GM21619 (cell line): ENCODE measurements at regions not wholly inside any gene's neighbourhood (a gene's known extent, or its start where the extent isn't known, plus 50 kb on each side); places are given as distances from the start of the nearest gene placed in this dataset.
"Not testable (repeated sequence)": the region's sequence is repeated elsewhere in the genome, so short reads cannot be mapped to it uniquely, and the experiment has no call there.

Experiments
- ATAC-seq: cut with Tn5 transposase; IDR thresholded peaks from one replicate; pipeline ENCODE4 v1.9.1; 2021; ENCODE audit not compliant: unreplicated experiment

DNA sequence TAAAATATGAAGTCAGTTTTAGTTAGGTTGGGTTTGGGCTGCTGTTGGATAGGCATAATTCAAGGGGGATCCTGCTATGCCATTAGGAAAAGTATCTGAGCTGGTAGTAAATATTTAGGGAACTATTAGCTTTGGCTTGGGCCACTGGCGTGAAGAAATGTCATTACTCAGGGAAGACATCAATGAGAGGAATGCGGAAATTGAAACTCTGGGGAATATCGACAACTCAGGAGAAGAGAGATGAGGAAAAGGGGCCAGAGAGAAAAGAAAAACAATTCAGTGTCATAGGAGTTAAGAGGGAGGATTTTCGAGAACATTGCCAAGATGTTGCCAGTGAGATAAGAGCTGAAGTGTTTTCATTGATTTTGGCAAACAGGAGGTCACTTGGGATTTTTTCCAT lies 149.7 kb upstream of the PARD3B start:
- no peak for ATAC-seq

DNA sequence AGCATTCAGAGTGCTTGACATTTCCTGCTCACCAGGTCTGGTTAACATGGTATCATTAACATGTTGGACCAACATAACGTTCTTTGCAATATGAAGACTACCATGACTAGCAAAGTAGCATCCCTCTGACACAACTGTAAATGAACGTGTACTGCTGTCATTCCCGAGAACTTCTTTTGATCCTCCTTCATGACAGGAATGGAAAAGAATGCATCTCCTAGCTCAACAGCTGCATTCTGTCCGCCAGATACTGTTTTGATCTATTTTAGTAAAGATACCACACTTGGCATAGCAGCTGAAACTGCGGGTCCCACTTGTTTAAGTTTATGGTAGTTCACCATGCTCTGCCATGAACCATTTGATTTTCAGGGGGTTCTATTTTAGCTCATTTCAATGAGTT lies 144.2 kb upstream of the PARD3B start:
- no peak for ATAC-seq

DNA sequence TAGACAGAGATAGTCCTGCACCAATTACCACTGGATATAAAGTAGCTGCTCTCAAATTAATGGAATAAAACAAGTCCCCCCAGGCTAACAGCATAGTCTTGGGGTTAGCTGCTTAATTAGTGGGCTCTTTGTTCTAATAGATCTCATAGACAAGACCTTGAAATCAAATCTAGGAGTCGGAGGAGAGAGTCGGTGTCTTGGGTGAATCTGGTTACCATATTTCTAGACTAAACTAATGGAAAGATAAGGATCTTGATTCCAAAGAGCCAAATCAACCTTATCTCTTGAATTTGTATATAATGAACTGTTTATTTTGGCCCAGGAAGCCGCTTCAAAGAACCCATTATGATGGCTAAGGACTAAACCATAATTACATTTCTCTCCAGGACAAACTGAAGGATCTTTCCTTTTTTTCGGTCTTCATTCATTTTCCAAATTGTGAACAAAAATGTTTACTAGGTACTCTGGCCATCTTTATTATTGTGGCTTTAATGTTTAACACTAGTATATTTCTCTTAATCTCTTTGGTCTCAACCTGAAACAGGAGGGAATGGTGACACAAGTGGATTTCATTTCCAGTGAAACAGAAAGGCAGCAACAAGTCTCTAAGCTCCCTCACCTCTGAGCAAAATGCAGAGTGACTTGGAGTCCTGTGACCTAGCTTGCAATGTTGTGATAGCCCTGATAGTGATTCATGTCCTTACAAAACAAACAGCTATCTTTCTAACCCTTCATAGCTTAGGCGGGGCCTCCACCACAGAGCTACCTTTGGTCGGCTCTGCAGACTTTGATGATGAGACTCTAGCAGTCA lies 137.9 kb upstream of the PARD3B start:
- ATAC-seq = no peak

DNA sequence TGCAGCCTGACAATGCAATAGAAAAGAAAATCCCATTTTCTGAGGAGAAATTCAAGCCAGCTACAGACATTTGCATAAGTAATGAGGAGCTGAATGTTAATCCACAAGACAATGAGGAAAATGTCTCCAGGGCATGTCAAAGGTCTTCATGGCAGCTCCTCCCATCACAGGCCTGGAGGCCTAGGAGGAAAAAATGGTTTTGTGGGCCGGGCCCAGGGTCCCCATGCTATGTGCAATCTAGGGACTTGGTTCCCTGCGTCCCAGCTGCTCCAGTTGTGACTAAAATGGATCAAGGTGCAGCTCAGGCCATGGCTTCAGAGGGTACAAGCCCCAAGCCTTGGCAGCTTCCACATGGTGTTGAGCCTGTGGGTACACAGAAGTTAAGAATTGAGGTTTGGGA lies 132.5 kb upstream of the PARD3B start:
- ATAC-seq = not testable (repeated sequence)

DNA sequence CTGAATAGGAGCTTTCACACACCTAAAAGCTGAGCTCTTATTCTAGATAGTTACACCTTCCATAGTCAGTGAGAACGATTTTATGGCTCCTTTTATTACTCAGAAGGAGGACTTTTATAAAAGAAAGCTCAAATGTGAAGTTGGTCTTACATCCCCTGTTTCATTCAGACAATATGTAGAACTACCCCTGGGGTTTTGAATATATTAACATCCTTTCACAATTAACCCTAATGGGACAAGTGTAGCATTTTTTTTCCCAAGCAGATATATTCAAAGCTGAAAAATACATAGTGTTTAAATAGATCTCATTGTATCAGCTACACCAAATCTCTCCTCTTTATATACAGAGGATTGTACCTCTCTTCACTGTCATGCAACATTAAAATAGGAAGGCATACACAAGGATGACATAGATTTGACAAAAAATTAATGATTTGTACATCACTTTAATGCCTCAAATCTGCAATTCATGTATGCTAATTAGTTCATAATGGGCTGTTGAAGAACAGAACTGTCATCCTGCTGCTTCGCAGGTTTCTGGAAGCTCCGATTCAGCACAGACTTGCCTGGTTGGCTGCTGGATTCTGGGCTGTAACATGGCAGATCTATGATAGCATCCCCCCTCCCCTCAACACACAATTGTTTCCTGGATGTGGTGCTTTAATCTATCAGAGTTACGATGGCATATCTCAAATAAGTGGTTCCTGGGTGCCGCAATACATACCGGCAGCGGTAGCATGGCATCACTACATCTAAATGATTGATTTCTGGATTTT lies 129.7 kb upstream of the PARD3B start:
- ATAC-seq = no peak

DNA sequence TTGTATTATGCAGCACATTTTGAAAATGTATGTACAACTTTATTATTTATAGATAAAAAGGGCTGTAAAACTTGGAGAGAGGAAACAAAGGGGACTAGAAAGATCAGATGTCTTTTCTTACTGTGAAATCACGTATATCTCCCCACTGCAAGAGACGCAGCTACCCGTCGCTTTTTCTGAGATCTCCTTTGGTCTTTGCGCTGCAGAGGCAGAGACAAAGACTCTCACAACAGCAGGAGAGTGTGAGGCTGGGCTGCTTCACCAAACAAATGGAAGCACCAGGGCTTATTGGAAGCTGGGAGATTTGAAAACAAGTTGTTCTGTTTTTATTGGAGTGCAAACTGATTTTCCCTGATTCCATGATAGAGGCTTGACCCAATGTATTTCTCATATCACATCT lies 129.0 kb upstream of the PARD3B start:
- no peak for ATAC-seq

DNA sequence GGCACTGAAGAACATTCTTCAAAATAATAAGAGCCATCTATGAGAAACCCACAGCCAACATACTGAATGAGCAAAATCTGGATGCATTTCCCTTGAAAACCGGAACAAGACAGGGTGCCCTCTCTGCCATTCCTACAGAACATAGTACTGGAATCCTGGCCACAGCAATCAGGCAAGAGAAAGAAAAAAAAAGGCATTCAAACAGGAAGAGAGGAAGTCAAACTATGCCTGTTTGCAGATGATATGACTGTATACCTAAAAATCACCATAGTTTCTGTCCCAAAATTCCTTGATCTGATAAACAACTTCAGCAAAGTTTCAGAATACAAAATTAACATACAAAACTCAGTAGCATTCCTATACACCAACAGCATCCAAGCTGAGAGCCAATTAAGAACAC lies 119.5 kb upstream of the PARD3B start:
- ATAC-seq = no peak

DNA sequence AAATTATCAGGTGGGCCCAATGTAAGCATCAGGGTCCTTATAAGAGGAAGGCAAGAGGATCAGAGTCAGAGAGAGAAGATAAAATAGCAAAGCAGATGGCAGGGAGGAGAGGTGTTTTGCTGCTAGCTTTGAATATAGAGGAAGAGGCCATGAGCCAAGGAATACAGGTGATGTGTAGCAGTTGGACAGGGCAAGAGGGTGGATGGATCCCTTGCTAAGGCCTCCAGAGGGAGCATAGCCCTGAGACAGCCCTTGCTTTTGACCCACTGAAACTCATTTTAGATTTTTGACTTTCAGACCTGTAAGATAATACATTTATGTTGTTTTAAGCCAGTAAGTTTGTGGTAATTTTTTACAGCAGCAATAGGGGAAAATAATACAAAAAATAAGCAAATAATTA lies 116.6 kb upstream of the PARD3B start:
- no peak for ATAC-seq

DNA sequence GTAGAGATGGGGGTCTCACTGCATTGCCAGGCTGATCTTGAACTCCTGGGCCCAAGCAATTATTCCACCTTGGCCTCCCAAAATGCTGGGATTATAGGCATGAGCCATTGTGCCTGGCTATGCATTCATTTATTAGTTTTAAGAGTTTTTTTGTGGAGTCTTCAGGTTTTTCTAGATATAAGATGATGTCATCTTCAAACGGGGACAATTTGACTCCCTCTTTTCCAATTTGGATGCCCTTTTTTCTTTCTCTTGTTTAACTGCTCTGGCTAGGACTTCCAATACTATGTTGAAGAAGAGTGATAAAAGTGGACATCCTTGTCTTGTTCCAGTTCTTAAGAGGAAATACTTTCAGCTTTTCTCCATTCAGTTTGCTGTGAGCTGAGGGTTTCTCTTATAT lies 113.7 kb upstream of the PARD3B start:
- ATAC-seq = no peak

DNA sequence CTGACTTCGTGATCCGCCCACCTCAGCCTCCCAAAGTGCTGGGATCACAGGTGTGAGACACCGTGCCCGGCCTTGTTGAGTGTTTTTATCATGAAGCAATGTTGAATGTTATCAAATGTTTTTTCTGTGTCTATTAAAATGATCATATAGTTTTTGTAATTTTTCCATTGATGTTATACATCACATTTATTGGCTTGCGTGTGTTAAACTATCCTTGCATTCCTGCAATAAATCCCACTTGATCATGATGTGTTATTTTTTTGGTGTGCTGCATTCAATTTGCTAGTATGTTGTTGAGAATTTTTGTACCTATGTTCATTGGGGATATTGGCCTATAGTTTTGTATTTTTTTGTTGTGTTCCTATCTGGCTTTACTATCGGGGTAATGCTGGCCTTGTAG lies 113.1 kb upstream of the PARD3B start:
- no peak for ATAC-seq

DNA sequence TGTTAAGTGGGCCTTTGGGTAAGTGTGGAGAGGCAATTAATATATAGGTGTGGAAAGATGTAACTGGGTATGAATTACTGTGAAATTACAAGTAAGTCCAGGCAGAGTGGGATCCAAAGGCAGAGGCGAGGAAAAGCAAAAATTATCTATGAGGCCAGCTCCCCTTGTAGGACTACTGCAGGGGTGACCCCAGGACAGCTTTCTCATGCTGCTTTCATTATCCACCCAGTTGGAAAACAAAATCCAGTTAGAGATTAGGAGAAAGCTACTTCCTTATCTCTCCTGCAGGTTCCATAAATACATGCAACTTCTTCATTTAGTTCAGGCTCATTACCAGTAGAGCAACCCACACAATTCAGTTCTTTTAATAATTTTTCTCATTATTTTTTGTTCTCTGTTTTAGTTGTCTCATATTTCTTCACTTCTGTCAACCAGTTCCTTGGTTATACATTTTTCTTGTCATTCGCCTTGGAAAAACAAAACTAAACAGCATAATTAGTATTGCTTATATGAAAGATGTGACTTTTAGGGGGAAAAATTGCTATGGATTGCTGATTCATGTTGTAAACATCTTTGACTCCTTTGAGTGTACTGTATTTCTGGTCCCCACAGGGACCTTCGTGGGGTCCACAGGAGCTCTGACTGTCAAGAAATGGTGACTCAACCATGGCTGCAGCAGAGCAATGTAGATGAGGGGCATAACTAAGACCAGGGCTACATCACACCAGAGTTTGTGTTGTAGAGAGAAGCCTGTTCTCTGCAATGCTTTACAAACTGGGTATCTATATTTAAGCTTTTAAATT lies 110.4 kb upstream of the PARD3B start:
- ATAC-seq = no peak

DNA sequence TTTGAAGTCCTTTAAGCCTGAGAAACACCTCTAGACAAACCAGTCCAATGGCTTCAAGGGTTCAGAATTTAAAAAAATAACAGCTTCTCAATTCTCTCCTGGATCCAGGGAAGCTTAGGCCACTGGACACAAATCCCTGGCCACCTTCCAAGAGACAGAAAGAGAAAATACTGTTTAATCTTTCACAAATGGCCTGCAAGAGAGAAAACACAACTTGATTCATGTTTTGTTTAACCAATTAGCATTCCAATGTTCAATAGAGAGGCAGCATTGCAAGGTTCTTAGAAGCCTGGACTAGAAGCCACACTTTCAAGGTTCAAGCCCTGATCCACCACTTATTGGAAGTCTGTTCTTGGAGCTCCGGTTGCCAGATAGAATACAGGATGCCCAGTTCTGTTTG lies 109.0 kb upstream of the PARD3B start:
- no peak for ATAC-seq

DNA sequence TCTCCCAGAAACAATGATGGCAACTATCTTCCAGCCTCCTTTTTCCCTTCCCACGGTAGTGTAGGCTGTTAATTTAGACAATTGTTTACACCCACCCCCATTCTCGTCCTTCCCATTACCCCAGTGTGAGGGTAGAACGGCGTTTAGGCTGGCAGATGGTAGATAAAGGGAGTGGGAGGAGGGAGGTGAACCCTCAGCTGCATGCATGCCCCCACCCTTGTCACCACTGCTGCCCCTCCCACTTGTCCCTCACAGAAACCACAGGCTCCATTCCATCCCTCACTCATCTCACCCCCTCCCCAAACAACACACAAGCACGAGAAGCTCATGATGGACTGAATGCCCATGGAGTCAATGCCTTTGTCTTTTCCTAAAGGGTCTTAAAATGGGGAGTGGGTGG lies 107.9 kb upstream of the PARD3B start:
- ATAC-seq = no peak

DNA sequence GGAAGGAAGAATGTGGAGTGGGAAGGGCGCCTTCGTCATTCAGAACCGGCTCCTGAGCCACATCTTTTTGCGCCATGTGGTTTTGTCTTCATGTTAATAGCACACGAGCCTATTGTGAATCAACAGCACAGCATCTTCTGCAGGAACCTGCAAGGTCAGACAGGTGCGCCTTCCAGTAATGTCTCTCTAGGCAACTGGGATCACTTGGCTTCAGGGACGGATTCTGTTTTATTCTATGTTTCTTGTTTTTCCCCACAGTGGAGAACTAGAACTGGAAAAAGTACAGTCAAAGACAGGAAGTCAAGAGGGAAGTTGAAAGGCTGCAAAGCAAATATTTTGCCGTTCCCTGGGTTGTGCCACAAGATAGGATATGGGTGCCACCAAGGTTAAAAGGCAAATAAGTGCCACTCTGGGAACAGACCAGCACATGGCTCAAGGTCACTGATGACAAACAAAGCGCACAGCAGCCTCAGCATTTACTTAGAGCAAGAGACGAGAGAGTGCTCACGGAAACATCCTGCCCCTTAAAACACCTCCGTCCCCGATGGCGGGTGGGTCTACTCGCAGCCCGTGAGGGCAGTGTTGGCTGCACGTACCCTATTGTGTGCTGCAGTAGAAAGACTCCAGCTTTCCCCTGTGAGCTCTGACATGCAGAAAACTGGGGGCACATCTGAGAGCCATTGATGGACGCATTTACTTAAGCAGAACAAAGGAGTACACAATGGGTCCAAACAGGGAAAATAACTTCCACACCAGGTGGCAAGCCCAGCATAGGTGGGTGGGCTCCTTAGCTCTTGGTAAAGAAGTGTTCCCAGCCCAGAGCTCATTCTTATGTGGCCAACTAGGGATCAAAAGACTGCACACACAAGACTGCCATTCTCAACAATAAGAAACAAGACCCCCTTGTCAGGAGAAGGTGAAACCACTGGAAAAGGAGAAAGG lies 107.2 kb upstream of the PARD3B start:
- ATAC-seq = no peak

DNA sequence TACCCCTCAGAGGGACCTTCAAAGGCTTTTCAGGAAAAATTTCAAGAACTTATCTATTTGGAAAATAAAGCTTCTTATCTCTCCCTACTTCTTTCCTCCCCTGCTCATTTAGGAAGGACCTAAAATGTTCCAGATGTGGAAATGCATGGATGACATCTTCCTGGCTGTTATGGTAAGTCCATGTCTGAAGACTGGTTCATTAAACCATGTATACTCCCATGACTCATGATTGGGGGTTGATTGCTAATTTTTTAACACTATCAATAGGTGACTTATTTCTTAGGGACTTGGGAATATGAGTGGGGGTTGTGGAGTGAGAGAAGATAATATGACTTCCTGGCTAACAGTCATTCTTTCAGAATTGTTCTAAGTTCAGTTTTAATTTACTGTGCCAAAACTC lies 104.0 kb upstream of the PARD3B start:
- no peak for ATAC-seq

DNA sequence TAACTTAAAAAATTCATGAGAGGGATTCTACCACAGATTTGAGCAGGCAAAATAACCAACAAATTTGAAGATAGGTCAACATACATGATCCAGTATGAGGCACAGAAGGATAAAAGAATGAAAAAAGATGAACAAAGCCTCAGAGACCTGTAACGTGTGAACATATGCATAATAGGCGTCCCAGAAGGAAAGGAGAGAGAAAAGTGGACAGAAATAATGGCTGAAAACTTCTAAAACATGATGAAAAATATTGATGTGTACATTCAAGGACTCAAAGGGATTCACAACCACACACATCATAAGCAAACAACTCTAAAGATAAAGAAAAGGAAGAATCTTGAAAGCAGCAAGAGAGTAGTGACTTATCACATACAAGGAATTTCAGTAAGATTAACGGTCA lies 100.1 kb upstream of the PARD3B start:
- ATAC-seq = no peak

DNA sequence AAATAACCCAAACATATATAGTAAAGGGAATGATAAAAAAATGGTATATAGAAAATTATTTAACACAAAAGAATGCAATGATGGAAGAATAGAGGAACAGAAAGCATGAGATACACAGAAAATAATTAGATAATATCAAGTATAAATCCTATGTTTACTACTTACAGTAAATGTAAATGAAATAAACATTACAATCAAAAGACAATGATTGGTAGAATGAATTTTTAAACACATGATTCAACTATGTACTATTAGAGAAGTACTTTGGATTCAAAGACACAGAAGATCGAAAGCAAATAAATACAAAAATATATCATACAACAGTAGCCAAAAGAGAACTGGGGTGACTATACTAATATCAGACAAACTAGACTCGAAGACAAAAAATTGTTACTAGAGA lies 97.6 kb upstream of the PARD3B start:
- ATAC-seq = no peak

DNA sequence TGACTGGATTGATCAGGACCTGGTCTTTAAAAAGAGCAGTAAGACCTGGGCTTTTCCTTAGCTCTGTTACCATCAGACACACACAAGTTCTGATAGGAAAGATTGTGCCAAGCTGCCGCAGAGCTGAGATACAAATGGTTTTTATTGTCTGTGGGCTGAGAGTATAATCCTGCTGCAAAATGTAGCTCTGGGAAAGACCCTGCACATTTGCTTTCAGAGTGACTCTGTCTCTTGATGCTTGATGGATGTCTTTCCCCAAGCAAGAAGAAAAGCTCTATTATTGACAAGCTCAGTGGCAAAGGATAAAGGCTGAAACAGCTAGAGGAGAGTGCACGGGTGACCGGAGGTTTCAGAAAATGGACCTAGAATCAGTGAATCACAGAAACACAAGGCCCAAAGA lies 95.3 kb upstream of the PARD3B start:
- ATAC-seq = no peak

DNA sequence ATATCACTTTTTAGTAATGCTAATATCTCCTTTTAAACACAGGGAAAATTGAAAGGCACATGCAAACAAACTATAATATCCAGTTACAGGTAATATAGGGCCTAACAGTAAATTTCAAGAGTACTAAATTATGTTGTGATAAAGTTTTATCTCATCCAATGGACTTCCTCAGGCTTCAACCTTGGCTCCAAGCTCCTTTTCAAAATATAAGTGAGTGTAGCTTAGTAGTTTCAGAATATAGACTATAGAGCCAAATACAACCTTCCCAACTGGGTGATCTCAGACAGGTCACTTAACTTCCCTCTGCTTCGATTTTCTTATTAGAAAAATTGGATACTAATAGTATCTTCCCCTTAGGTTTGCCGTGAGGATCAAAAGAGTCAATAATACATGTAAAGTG lies 93.5 kb upstream of the PARD3B start:
- no peak for ATAC-seq

DNA sequence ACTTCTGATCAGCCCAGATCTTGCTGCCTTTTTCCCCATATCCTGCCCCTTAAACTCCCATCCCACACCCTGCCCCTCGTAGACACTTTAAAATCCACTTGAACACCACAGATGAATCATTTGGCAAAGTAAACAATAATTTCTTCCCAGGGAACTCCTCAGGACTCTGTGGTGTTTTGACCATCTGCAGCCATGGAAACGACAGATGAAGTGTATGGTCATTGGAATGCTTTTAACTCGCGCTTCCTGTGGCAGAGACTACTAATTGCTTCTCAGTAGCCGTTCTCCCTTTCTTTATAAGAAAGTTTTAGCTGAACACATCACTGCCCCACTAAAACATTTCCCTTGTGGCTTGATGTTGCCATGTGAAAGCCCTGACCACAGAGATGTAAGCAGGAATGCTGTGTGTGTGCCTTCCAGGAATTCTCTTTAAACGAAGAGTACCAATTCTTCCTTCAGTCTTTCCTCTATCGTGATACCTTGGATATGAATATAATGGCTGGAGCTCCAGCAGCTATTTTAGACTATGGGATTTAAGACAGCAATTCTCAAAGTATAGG lies 92.7 kb upstream of the PARD3B start:
- ATAC-seq = no peak
